ENCODE measurements at regions not wholly inside any gene's neighbourhood (a gene's known extent, or its start where the extent isn't known, plus 50 kb on each side); places are given as distances from the start of the nearest gene placed in this dataset.

DNA sequence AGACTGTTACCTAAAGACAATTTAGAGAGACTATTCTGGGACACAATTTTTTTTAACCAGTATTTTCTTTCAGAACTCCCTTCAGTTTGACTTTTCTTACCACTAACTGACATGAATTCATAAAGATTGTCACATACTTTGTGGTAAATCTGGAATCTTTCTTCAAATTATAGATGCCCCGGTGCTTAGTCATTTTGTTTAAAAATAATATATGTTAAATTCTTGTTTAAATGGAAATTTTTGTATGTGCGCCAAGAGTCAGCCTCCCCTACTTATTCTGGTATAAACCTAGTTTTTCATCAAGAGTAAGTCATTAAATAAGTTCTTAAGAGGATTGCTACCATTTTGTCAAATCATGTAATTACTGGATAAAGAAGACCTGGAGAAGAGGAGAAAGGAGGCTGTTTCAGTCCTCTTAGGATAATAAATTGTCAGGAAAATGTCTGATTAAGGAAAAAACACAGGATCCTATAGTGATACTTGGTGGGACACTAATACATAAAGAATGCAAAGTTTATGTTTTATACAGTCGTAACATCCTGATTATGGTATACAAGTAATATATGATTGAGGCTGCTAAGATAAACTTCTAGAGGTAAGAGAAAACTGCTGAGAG lies 424.4 kb downstream of the PMP22 start:
- no peaks in the 10 kb centered on the region for H3K27me3 Mint-ChIP-seq (ENCODE audit: low read depth)
- H3K27ac Mint-ChIP-seq = no peak overlapping the region
- no peaks in the 10 kb centered on the region for H3K9me3 Mint-ChIP-seq
- H3K36me3 Mint-ChIP-seq (ENCODE audit: low read depth) = no peaks in the 10 kb centered on the region
- H3K4me3 Mint-ChIP-seq = no peak overlapping the region
- H3K4me1 Mint-ChIP-seq (ENCODE audit: low read depth) = no peaks in the 10 kb centered on the region

DNA sequence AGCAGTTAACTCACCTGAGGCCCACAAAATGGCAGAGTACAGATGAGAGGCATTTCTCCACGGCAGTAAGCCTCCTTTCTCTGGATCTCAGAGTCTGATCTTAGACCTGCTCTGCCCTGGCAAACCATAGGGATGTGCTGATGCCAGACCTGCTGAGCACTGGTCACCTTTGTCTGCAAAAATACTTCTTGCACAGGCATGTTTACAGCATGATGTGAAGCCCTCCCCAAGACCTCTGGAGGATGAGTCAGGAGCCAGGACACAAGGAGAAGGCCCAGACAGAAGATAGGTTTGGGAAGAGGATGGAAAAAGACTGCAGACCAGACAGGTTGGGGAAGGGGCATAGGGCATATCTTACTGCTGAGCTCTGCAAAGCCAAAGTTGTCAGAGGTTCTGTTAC lies 426.6 kb downstream of the PMP22 start:
- Mint-ChIP-seq H3K4me3 (no peak overlapping the region), H3K9me3 (no peaks in the 10 kb centered on the region), H3K27ac (no peak overlapping the region), H3K4me1 (ENCODE audit: low read depth) (no peaks in the 10 kb centered on the region), H3K27me3 (ENCODE audit: low read depth) (no peaks in the 10 kb centered on the region), H3K36me3 (ENCODE audit: low read depth) (no peaks in the 10 kb centered on the region)

GRCh38 chr17:14833201-14833785 lies 431.8 kb downstream of the PMP22 start:
- Mint-ChIP-seq H3K36me3 (ENCODE audit: low read depth) (no peaks in the 10 kb centered on the region), H3K9me3 (no peaks in the 10 kb centered on the region), H3K27ac (no peak overlapping the region), H3K4me3 (no peak overlapping the region), H3K4me1 (ENCODE audit: low read depth) (no peaks in the 10 kb centered on the region), H3K27me3 (ENCODE audit: low read depth) (no peaks in the 10 kb centered on the region)

GRCh38 chr17:14831491-14831890 lies 433.6 kb downstream of the PMP22 start:
- H3K27ac Mint-ChIP-seq = no peak overlapping the region
- no peaks in the 10 kb centered on the region for H3K4me1 Mint-ChIP-seq (ENCODE audit: low read depth)
- H3K27me3 Mint-ChIP-seq (ENCODE audit: low read depth) = no peaks in the 10 kb centered on the region
- H3K9me3 Mint-ChIP-seq = peaks cover 4% of the 10 kb centered on the region
- no peak overlapping the region for H3K4me3 Mint-ChIP-seq
- H3K36me3 Mint-ChIP-seq (ENCODE audit: low read depth) = no peaks in the 10 kb centered on the region

- no peak overlapping the region for H3K27ac Mint-ChIP-seq
- H3K4me1 Mint-ChIP-seq (ENCODE audit: low read depth) = no peaks in the 10 kb centered on the region
- no peak overlapping the region for H3K4me3 Mint-ChIP-seq
- peaks cover 7% of the 10 kb centered on the region for H3K9me3 Mint-ChIP-seq
- no peaks in the 10 kb centered on the region for H3K36me3 Mint-ChIP-seq (ENCODE audit: low read depth)
- H3K27me3 Mint-ChIP-seq (ENCODE audit: low read depth) = no peaks in the 10 kb centered on the region
These were observed 437.7 kb downstream of the PMP22 start for GRCh38 chr17:14827396-14827919.

- H3K4me1 Mint-ChIP-seq (ENCODE audit: low read depth) = no peaks in the 10 kb centered on the region
These were observed 438.8 kb downstream of the PMP22 start for GRCh38 chr17:14826358-14826757.

GRCh38 chr17:14818469-14818868 lies 446.7 kb downstream of the PMP22 start:
- no peak overlapping the region for H3K4me3 Mint-ChIP-seq

More at GRCh38 chr17:14826358-14826757, 438.8 kb downstream of the PMP22 start:
- no peak overlapping the region for H3K4me3 Mint-ChIP-seq
- H3K36me3 Mint-ChIP-seq (ENCODE audit: low read depth) = no peaks in the 10 kb centered on the region
- peaks cover 7% of the 10 kb centered on the region for H3K9me3 Mint-ChIP-seq
- H3K27ac Mint-ChIP-seq = no peak overlapping the region
- no peaks in the 10 kb centered on the region for H3K27me3 Mint-ChIP-seq (ENCODE audit: low read depth)

GRCh38 chr17:14815079-14815478 lies 450.0 kb downstream of the PMP22 start:
- H3K36me3 Mint-ChIP-seq (ENCODE audit: low read depth) = no peaks in the 10 kb centered on the region
- H3K9me3 Mint-ChIP-seq = no peaks in the 10 kb centered on the region
- no peak overlapping the region for H3K27ac Mint-ChIP-seq
- H3K4me1 Mint-ChIP-seq (ENCODE audit: low read depth) = no peaks in the 10 kb centered on the region
- peaks cover 3% of the 10 kb centered on the region for H3K27me3 Mint-ChIP-seq (ENCODE audit: low read depth)
- H3K4me3 Mint-ChIP-seq = no peak overlapping the region

More at GRCh38 chr17:14818469-14818868, 446.7 kb downstream of the PMP22 start:
- H3K4me1 Mint-ChIP-seq (ENCODE audit: low read depth) = no peaks in the 10 kb centered on the region
- no peak overlapping the region for H3K27ac Mint-ChIP-seq
- peaks cover 3% of the 10 kb centered on the region for H3K27me3 Mint-ChIP-seq (ENCODE audit: low read depth)
- no peaks in the 10 kb centered on the region for H3K9me3 Mint-ChIP-seq
- H3K36me3 Mint-ChIP-seq (ENCODE audit: low read depth) = no peaks in the 10 kb centered on the region

DNA sequence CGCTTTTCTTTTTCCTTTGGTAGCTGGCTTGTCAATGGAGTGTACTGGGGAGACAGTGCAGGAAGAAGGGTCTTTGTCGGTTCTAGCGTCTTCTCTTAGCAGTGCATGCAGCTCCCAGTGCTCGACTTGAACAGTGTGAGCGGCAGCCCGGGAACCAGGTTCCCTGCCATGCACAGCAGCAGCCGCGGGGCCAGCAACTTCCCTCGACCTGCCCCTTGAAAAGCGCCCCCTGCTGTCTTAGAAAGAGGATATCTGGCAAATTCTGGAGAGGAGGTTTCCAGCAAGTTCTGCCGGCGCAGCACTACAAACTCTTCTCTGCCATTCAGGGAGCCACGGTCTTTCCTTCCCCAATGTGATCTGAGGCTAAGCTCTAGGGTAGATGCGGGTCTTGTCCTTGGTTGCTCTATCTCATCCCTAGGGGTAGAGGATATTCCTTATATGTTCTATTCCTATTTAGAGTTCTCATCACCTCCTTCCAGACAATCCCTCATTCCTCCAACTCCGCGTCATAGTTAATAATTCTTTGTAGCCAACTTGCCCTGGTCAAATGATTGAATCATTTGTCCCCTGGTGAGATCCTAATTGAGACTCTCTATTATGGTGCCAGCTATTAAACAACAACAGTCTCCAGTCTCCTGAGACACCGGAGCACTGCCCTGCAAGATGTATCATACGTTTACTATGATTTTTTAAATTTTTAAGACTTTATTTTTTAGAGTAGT lies 451.3 kb downstream of the PMP22 start:
- peaks cover 3% of the 10 kb centered on the region for H3K27me3 Mint-ChIP-seq (ENCODE audit: low read depth)
- no peaks in the 10 kb centered on the region for H3K4me1 Mint-ChIP-seq (ENCODE audit: low read depth)
- H3K27ac Mint-ChIP-seq = no peak overlapping the region
- H3K4me3 Mint-ChIP-seq = no peak overlapping the region
- peaks cover under 1% of the 10 kb centered on the region for H3K9me3 Mint-ChIP-seq
- H3K36me3 Mint-ChIP-seq (ENCODE audit: low read depth) = no peaks in the 10 kb centered on the region

GRCh38 chr17:14808425-14808824 lies 456.7 kb downstream of the PMP22 start:
- H3K4me3 Mint-ChIP-seq = no peak overlapping the region
- peaks cover 13% of the 10 kb centered on the region for H3K9me3 Mint-ChIP-seq
- no peak overlapping the region for H3K27ac Mint-ChIP-seq
- H3K4me1 Mint-ChIP-seq (ENCODE audit: low read depth) = no peaks in the 10 kb centered on the region
- H3K36me3 Mint-ChIP-seq (ENCODE audit: low read depth) = no peaks in the 10 kb centered on the region
- H3K27me3 Mint-ChIP-seq (ENCODE audit: low read depth) = no peaks in the 10 kb centered on the region

DNA sequence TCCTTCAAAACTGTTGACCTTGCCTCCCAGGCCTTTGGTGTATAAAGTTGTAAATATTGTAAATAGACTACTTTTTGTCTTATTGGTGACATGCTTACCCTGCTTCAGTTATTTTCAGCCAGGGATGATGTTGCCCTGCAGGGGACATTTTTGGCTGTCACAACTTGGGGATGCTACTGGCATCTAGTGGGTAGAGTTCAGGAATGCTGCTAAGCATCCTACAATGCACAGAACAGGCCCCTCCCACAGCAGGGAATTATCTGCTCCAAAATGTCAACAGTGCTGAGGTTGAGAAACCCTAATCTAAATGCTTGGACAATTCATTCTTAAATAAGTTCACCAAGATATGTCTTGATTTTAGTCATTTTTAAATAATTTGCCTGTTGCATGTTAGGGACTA lies 459.8 kb downstream of the PMP22 start:
- peaks cover 13% of the 10 kb centered on the region for H3K9me3 Mint-ChIP-seq
- no peak overlapping the region for H3K27ac Mint-ChIP-seq
- no peaks in the 10 kb centered on the region for H3K36me3 Mint-ChIP-seq (ENCODE audit: low read depth)
- no peaks in the 10 kb centered on the region for H3K27me3 Mint-ChIP-seq (ENCODE audit: low read depth)
- no peak overlapping the region for H3K4me3 Mint-ChIP-seq
- H3K4me1 Mint-ChIP-seq (ENCODE audit: low read depth) = no peaks in the 10 kb centered on the region

GRCh38 chr17:14803826-14804225 lies 461.3 kb downstream of the PMP22 start:
- Mint-ChIP-seq H3K4me1 (ENCODE audit: low read depth) (no peaks in the 10 kb centered on the region), H3K36me3 (ENCODE audit: low read depth) (no peaks in the 10 kb centered on the region), H3K4me3 (no peak overlapping the region), H3K9me3 (peaks cover 16% of the 10 kb centered on the region), H3K27ac (no peak overlapping the region), H3K27me3 (ENCODE audit: low read depth) (no peaks in the 10 kb centered on the region)

- no peaks in the 10 kb centered on the region for H3K36me3 Mint-ChIP-seq (ENCODE audit: low read depth)
- H3K4me3 Mint-ChIP-seq = no peak overlapping the region
- H3K27ac Mint-ChIP-seq = no peak overlapping the region
- no peaks in the 10 kb centered on the region for H3K4me1 Mint-ChIP-seq (ENCODE audit: low read depth)
- peaks cover 3% of the 10 kb centered on the region for H3K9me3 Mint-ChIP-seq
- no peaks in the 10 kb centered on the region for H3K27me3 Mint-ChIP-seq (ENCODE audit: low read depth)
These were observed 467.3 kb downstream of the PMP22 start for GRCh38 chr17:14797801-14798200.

DNA sequence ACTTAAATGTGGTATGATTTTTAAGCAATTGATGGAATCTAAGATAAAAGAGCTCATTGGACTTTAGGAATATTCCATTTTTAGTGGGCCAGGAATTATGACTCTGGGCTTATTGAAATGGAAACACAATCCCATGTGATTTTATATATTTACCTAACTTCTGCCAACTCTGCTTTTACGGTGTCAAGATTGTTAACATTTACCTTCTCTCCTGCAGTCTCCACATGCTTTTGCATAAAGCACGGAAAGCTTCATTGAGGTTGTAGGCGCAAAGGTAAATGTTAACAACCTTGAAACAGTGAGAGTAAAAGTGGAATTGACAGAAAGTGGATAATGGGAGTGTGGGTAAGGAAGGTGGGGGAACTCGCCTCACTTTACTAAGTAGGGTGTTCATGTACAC lies 468.1 kb downstream of the PMP22 start:
- peaks cover 2% of the 10 kb centered on the region for H3K27me3 Mint-ChIP-seq (ENCODE audit: low read depth)
- H3K4me3 Mint-ChIP-seq = no peak overlapping the region
- H3K27ac Mint-ChIP-seq = no peak overlapping the region
- H3K4me1 Mint-ChIP-seq (ENCODE audit: low read depth) = no peaks in the 10 kb centered on the region
- H3K36me3 Mint-ChIP-seq (ENCODE audit: low read depth) = no peaks in the 10 kb centered on the region
- H3K9me3 Mint-ChIP-seq = peaks cover 3% of the 10 kb centered on the region

- Mint-ChIP-seq H3K36me3 (ENCODE audit: low read depth) (no peaks in the 10 kb centered on the region), H3K27me3 (ENCODE audit: low read depth) (peaks cover 8% of the 10 kb centered on the region), H3K4me3 (no peak overlapping the region), H3K9me3 (peaks cover 3% of the 10 kb centered on the region), H3K27ac (no peak overlapping the region), H3K4me1 (ENCODE audit: low read depth) (no peaks in the 10 kb centered on the region)
These were observed 470.2 kb downstream of the PMP22 start for GRCh38 chr17:14794961-14795360.
